ENCODE measurements at regions not wholly inside any gene's neighbourhood (a gene's known extent, or its start where the extent isn't known, plus 50 kb on each side); places are given as distances from the start of the nearest gene placed in this dataset.

GRCh38 chr15:70438776-70439175, 324.6 kb downstream of the UACA start:
- DNase-seq: no peak

GRCh38 chr15:70437882-70438451, 325.4 kb downstream of the UACA start:
- no peak for DNase-seq

- DNase-seq: no peak
These were observed 326.3 kb downstream of the UACA start for GRCh38 chr15:70437089-70437488.

- no peak for DNase-seq
These were observed 326.9 kb downstream of the UACA start for GRCh38 chr15:70436428-70436827.

- DNase-seq: no peak
These were observed 327.5 kb downstream of the UACA start for GRCh38 chr15:70435872-70436271.

GRCh38 chr15:70435369-70435768, 328.0 kb downstream of the UACA start:
- no peak for DNase-seq

GRCh38 chr15:70433586-70434324, 329.6 kb downstream of the UACA start:
- no peak for DNase-seq

GRCh38 chr15:70432924-70433495, 330.3 kb downstream of the UACA start:
- no peak for DNase-seq

- no peak for DNase-seq
These were observed 331.5 kb downstream of the UACA start for GRCh38 chr15:70431854-70432253.

GRCh38 chr15:70430069-70430468, 332.4 kb upstream of the TLE3 start:
- no peak for DNase-seq

GRCh38 chr15:70429056-70429722, 331.5 kb upstream of the TLE3 start:
- DNase-seq: no peak

GRCh38 chr15:70428211-70428822, 330.6 kb upstream of the TLE3 start:
- no peak for DNase-seq

- peak; percentile 24 for DNase-seq
These were observed 329.7 kb upstream of the TLE3 start for GRCh38 chr15:70427167-70428120.

GRCh38 chr15:70426096-70426821, 328.5 kb upstream of the TLE3 start:
- no peak for DNase-seq

GRCh38 chr15:70424937-70425411, 327.3 kb upstream of the TLE3 start:
- no peak for DNase-seq

GRCh38 chr15:70423267-70423666, 325.6 kb upstream of the TLE3 start:
- no peak for DNase-seq

GRCh38 chr15:70422342-70422741, 324.6 kb upstream of the TLE3 start:
- no peak for DNase-seq

- peak; percentile 90 for DNase-seq
These were observed 323.3 kb upstream of the TLE3 start for GRCh38 chr15:70420948-70421482.

GRCh38 chr15:70420086-70420947, 322.6 kb upstream of the TLE3 start:
- peak; percentile 60 for DNase-seq

GRCh38 chr15:70418943-70419342, 321.2 kb upstream of the TLE3 start:
- DNase-seq: peak; percentile 53
